Neuronal stem cell (in vitro differentiated cells): ENCODE measurements at regions not wholly inside any gene's neighbourhood (a gene's known extent, or its start where the extent isn't known, plus 50 kb on each side); places are given as distances from the start of the nearest gene placed in this dataset.
A peak's percentile ranks its signal among the peaks of the same experiment; 100 is the strongest.

ENCODE experiments used
- DNase-seq: peaks from one replicate; pipeline ENCODE4 v3.0.0-alpha.2; 2013; ENCODE audit warnings: low spot score
- H2AFZ ChIP-seq: one replicate; pipeline ENCODE4 v1.6.1; 2013; ENCODE audit warnings: mild to moderate bottlenecking, low read length, inconsistent platforms
- H2AK5ac ChIP-seq: 2 replicates; pipeline ENCODE4 v1.6.1; 2013; ENCODE audit warnings: low read depth, mild to moderate bottlenecking, inconsistent platforms, low read length, moderate library complexity, mixed read lengths
- H2BK120ac ChIP-seq: 2 replicates; pipeline ENCODE4 v1.6.1; 2013; ENCODE audit warnings: low read depth, mild to moderate bottlenecking, inconsistent platforms, low read length, moderate library complexity, mixed read lengths
- H2BK12ac ChIP-seq: one replicate; pipeline ENCODE4 v1.6.1; 2013; ENCODE audit warnings: low read length, inconsistent platforms
- H2BK15ac ChIP-seq: 2 replicates; pipeline ENCODE4 v1.6.1; 2013; ENCODE audit warnings: mild to moderate bottlenecking, low read length, inconsistent platforms, mixed read lengths
- H2BK5ac ChIP-seq: one replicate; pipeline ENCODE4 v1.6.1; 2013; ENCODE audit warnings: inconsistent platforms, mild to moderate bottlenecking, low read length, moderate library complexity
- H3K14ac ChIP-seq: one replicate; pipeline ENCODE4 v1.6.1; 2013; ENCODE audit warnings: low read length, inconsistent platforms
- H3K18ac ChIP-seq: 2 replicates; pipeline ENCODE4 v1.6.1; 2013; ENCODE audit warnings: low read length, inconsistent platforms
- H3K23ac ChIP-seq: 2 replicates; pipeline ENCODE4 v1.6.1; 2013; ENCODE audit warnings: low read depth, mild to moderate bottlenecking, mixed read lengths, low read length, inconsistent platforms; ENCODE audit not compliant: poor library complexity
- H3K27ac ChIP-seq: replicated peaks from 3 replicates; pipeline ENCODE4 v1.5.1; 2013; ENCODE audit warnings: low read length, inconsistent platforms
- H3K27me3 ChIP-seq, 3 experiments: 2 replicates each; pipeline ENCODE4 v1.6.1; 2013; ENCODE audit warnings: low read length in 3 of 3, mild to moderate bottlenecking in 2 of 3, inconsistent platforms in 1 of 3, low read depth in 1 of 3, mixed read lengths in 1 of 3, moderate library complexity in 1 of 3; ENCODE audit not compliant: control insufficient read depth in 3 of 3, insufficient read depth in 3 of 3
- H3K36me3 ChIP-seq, 2 donors: replicated peaks in 1 of 2; 2 replicates each; pipeline ENCODE4 v1.6.1; 2013; ENCODE audit warnings: low read length in 2 of 2; ENCODE audit not compliant: control insufficient read depth in 2 of 2, insufficient read depth in 2 of 2
- H3K4ac ChIP-seq: 2 replicates; pipeline ENCODE4 v1.6.1; 2013; ENCODE audit warnings: inconsistent platforms, mild to moderate bottlenecking, low read length, moderate library complexity
- H3K4me1 ChIP-seq, 2 donors: 1 replicate in 1 of 2; 2 replicates in 1 of 2; pipeline ENCODE4 v1.6.1; 2013; ENCODE audit warnings: low read length in 2 of 2, low read depth in 1 of 2; ENCODE audit not compliant: control insufficient read depth in 2 of 2, insufficient read depth in 1 of 2
- H3K4me2 ChIP-seq: one replicate; pipeline ENCODE4 v1.6.1; 2013; ENCODE audit warnings: mild to moderate bottlenecking, low read length, inconsistent platforms; ENCODE audit not compliant: insufficient read depth, poor library complexity, severe bottlenecking
- H3K4me3 ChIP-seq, 2 donors: 2 replicates each; pipeline ENCODE4 v1.5.1; 2013; ENCODE audit warnings: low read length in 2 of 2, mild to moderate bottlenecking in 2 of 2, inconsistent platforms in 1 of 2, moderate library complexity in 1 of 2
- H3K79me1 ChIP-seq: one replicate; pipeline ENCODE4 v1.6.1; 2013; ENCODE audit warnings: low read depth, mild to moderate bottlenecking, inconsistent platforms, low read length, moderate library complexity
- H3K9ac ChIP-seq: one replicate; pipeline ENCODE4 v1.6.1; 2013; ENCODE audit warnings: mild to moderate bottlenecking, low read depth, low read length, inconsistent platforms; ENCODE audit not compliant: poor library complexity
- H3K9me3 ChIP-seq, 2 donors: replicated peaks in 1 of 2; 2 replicates each; pipeline versions ENCODE3 to v1.6.1; 2013; ENCODE audit warnings: low read length in 2 of 2, mild to moderate bottlenecking in 2 of 2, inconsistent platforms in 1 of 2, low read depth in 1 of 2, mixed read lengths in 1 of 2, moderate library complexity in 1 of 2; ENCODE audit not compliant: control insufficient read depth in 2 of 2, insufficient read depth in 1 of 2
- H4K8ac ChIP-seq: one replicate; pipeline ENCODE4 v1.6.1; 2013; ENCODE audit warnings: low read depth, mild to moderate bottlenecking, inconsistent platforms, low read length, moderate library complexity
- H4K91ac ChIP-seq: one replicate; pipeline ENCODE4 v1.6.1; 2013; ENCODE audit warnings: low read length, low read depth, mild to moderate bottlenecking, inconsistent platforms; ENCODE audit not compliant: poor library complexity
- WGBS, 2 donors: extraction: QIAGEN DNeasy Blood & Tissue Kit; methylation state at CpG; one replicate each; pipeline ENCODE4 v1.1.7; 2013; ENCODE audit warnings: missing lambda C conversion rate in 2 of 2, mixed read lengths in 1 of 2; ENCODE audit not compliant: insufficient read length in 2 of 2, insufficient replicate concordance in 1 of 2; ENCODE audit errors: extremely low coverage in 2 of 2; 5-methylcytosine and 5-hydroxymethylcytosine counted together

GRCh38 chr4:90007494-90008167, 113.0 kb downstream of the MMRN1 start:
- Histone ChIP-seq H3K36me3 (no peaks in the 10 kb centered on the region), H3K18ac (peak overlapping the region; percentile 15), H3K27ac (no peak overlapping the region), H4K8ac (no peak overlapping the region), H3K9ac (no peak overlapping the region), H3K23ac (no peak overlapping the region), H2BK15ac (no peak overlapping the region), H3K79me1 (no peaks in the 10 kb centered on the region), H2BK12ac (no peak overlapping the region), H3K9me3 (no peaks in the 10 kb centered on the region), H2AFZ (peak overlapping the region; percentile 28), H2BK120ac (no peak overlapping the region), H2AK5ac (no peak overlapping the region), H3K4me2 (no peak overlapping the region), H3K4me1 (peaks cover 2 to 5% of the 10 kb centered on the region in 2 donors), H3K14ac (no peak overlapping the region), H3K4ac (no peak overlapping the region), H3K27me3 (no peaks in the 10 kb centered on the region), H3K4me3 (no peak overlapping the region), H2BK5ac (no peak overlapping the region), H4K91ac (no peak overlapping the region)
- DNase-seq, result no peak
- WGBS, 2 donors, result no CpG with 5 or more reads among the region's 3 CpGs

DNA sequence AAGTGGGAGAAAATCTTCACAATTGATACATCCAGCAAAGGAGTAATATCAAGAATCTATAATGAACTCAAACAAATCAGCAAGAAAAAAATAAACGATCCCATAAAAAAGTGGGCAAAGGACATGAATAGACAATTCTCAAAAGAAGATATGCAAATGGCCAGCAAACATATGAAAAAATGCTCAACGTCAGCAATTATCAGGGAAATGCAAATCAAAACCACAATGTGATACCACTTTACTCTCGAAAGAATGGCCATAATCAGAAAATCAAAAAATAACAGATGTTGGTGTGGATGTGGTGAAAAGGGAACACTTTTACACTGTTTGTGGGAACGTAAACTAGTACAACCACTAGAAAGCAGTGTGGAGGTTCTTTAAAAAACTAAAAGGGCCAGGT, 114.3 kb upstream of the CCSER1 start:
- Histone ChIP-seq H3K27ac (no peak overlapping the region), H4K91ac (no peak overlapping the region), H2AFZ (no peak overlapping the region), H3K18ac (no peak overlapping the region), H3K4ac (no peak overlapping the region), H2AK5ac (no peak overlapping the region), H3K4me3 (no peak overlapping the region), H2BK12ac (no peak overlapping the region), H2BK120ac (no peak overlapping the region), H3K4me2 (no peak overlapping the region), H4K8ac (no peak overlapping the region), H3K79me1 (no peaks in the 10 kb centered on the region), H3K9me3 (no peaks in the 10 kb centered on the region), H3K27me3 (no peaks in the 10 kb centered on the region), H3K14ac (no peak overlapping the region), H3K4me1 (no peaks in the 10 kb centered on the region), H3K9ac (no peak overlapping the region), H3K23ac (no peak overlapping the region), H2BK5ac (no peak overlapping the region), H2BK15ac (no peak overlapping the region), H3K36me3 (no peaks in the 10 kb centered on the region)
- DNase-seq, result no peak
- WGBS, 2 donors, result no CpG with 5 or more reads among the region's 4 CpGs

DNA sequence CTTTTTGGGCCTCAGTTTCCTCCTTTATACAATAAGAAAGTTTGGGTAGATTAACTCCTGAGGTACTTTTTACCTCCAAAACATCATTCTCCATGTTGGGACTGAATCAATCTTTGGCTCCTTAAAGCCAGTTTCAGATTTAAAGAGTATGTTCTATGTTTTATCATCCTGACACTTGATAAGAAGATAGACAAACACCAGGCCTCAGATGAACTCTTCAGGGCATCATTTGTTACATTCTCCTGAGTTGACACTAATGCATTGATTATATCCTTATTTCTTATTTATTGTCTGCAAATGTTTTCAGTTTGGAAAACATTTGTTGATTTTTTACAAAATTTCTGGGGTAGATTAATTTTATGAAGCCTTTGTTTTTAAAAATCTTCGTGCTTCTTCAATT, 102.7 kb upstream of the CCSER1 start:
- H3K79me1 ChIP-seq, result no peaks in the 10 kb centered on the region
- no peak overlapping the region for H2AFZ ChIP-seq
- no peak overlapping the region for H3K18ac ChIP-seq
- no peak overlapping the region for H3K27ac ChIP-seq
- H3K23ac ChIP-seq, result no peak overlapping the region
- no peak overlapping the region for H2BK5ac ChIP-seq
- no peak overlapping the region for H3K4ac ChIP-seq
- H4K91ac ChIP-seq, result no peak overlapping the region
- no peak overlapping the region for H2AK5ac ChIP-seq
- no peaks in the 10 kb centered on the region for H3K9me3 ChIP-seq
- no CpG with 5 or more reads among the region's 1 CpG for WGBS, 2 donors
- H3K4me1 ChIP-seq, result peaks cover 4% of the 10 kb centered on the region in 2 donors
- no peaks in the 10 kb centered on the region for H3K27me3 ChIP-seq
- H2BK15ac ChIP-seq, result no peak overlapping the region
- DNase-seq, result no peak
- H2BK12ac ChIP-seq, result no peak overlapping the region
- no peak overlapping the region for H2BK120ac ChIP-seq
- no peaks in the 10 kb centered on the region for H3K36me3 ChIP-seq
- no peak overlapping the region for H3K14ac ChIP-seq
- no peak overlapping the region for H3K9ac ChIP-seq
- no peak overlapping the region for H4K8ac ChIP-seq
- H3K4me3 ChIP-seq, result no peak overlapping the region
- no peak overlapping the region for H3K4me2 ChIP-seq

DNA sequence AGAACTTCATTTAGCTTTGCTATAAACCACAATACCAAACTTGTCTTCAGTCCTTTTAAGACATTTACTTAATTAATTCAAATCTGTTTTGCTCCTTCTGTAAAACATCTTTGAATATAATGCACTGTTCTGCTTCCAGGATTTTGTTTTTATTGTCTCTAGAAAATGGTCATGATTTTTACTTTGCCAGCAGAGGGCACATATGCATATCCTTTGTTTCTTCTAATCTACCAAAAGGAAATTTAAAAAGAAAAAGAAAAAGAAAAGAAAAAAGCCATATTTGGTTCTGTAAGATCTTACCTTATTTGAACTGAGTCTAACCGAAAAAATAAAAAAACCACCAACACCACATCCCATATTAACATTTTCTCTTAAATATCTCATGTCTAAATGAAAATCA, 101.9 kb upstream of the CCSER1 start:
- Histone ChIP-seq H3K36me3 (no peaks in the 10 kb centered on the region), H2AK5ac (no peak overlapping the region), H3K14ac (no peak overlapping the region), H3K23ac (no peak overlapping the region), H2AFZ (no peak overlapping the region), H3K27ac (no peak overlapping the region), H3K18ac (no peak overlapping the region), H3K4ac (no peak overlapping the region), H2BK120ac (no peak overlapping the region), H2BK5ac (no peak overlapping the region), H3K4me2 (no peak overlapping the region), H3K9ac (no peak overlapping the region), H3K27me3 (no peaks in the 10 kb centered on the region), H2BK12ac (no peak overlapping the region), H3K79me1 (no peaks in the 10 kb centered on the region), H4K91ac (no peak overlapping the region), H3K9me3 (no peaks in the 10 kb centered on the region), H3K4me3 (no peak overlapping the region), H2BK15ac (no peak overlapping the region), H3K4me1 (peaks cover 4% of the 10 kb centered on the region in 2 donors), H4K8ac (no peak overlapping the region)
- DNase-seq, result no peak
- 100% methylated on average over 1 of the region's 1 CpG; no CpG with 5 or more reads in 1 of the 2 donors for WGBS, 2 donors
